Urinary bladder (tissue), 3 donors: ENCODE measurements at regions not wholly inside any gene's neighbourhood (a gene's known extent, or its start where the extent isn't known, plus 50 kb on each side); places are given as distances from the start of the nearest gene placed in this dataset.

Experiments used
- DNase-seq: peaks from one replicate; pipeline ENCODE4 v3.0.0-alpha.2; 2015; ENCODE audit errors: extremely low spot score
- H3K27ac ChIP-seq: one replicate; pipeline ENCODE4 v1.5.1; 2013; ENCODE audit warnings: low read depth, mild to moderate bottlenecking, moderate library complexity
- H3K36me3 ChIP-seq: one replicate; pipeline ENCODE4 v1.6.1; 2013; ENCODE audit warnings: mild to moderate bottlenecking, moderate library complexity; ENCODE audit not compliant: insufficient read depth
- H3K4me1 ChIP-seq: one replicate; pipeline ENCODE4 v1.6.1; 2013; ENCODE audit warnings: mild to moderate bottlenecking, moderate library complexity; ENCODE audit not compliant: insufficient read depth
- H3K4me3 ChIP-seq: one replicate; pipeline ENCODE4 v1.5.1; 2013; ENCODE audit warnings: low read depth, low read length
- WGBS: extraction: QIAGEN DNeasy Blood & Tissue Kit; methylation state at CpG from one replicate; pipeline ENCODE4 v1.1.7; 2013; 5-methylcytosine and 5-hydroxymethylcytosine counted together
- donor health status: healthy with polysubstance abuse.
- donor health status: healthy.

GRCh38 chr2:156647377-156648010 is 211.3 kb downstream of the GPD2 start:
- DNase-seq = no peak
- Histone ChIP-seq H3K36me3 (no peaks in the 10 kb centered on the region), H3K27ac (no peak overlapping the region), H3K4me1 (no peaks in the 10 kb centered on the region), H3K4me3 (no peak overlapping the region)
- 88% methylated on average over 6 of the region's 6 CpGs for WGBS

GRCh38 chr2:156648522-156648921 is 212.3 kb downstream of the GPD2 start:
- Histone ChIP-seq H3K27ac (no peak overlapping the region), H3K4me3 (no peak overlapping the region), H3K36me3 (no peaks in the 10 kb centered on the region), H3K4me1 (no peaks in the 10 kb centered on the region)
- no peak for DNase-seq

DNA sequence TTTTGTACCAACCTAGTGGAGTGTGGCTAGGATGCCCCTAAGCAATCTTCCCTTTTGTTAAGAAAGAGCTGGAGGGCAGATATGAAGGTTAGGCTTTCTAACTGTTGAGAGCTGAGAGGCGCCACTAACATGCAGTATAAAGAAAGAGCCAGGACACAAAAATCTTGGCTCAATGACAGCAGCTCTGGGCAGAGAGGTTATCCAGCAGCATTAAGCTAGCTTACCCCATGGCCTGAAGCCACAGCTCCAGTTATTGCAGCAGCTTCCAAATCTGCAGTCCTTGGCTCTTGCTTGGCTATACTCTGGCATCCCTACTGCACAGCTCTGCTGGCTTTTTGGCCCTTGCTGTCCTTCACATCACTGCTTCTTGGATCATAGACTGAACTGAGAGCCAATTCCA is 213.4 kb downstream of the GPD2 start:
- Histone ChIP-seq H3K4me3 (no peak overlapping the region), H3K36me3 (no peaks in the 10 kb centered on the region), H3K27ac (no peak overlapping the region), H3K4me1 (no peaks in the 10 kb centered on the region)
- 49% methylated on average over 1 of the region's 1 CpG for WGBS
- DNase-seq = no peak

DNA sequence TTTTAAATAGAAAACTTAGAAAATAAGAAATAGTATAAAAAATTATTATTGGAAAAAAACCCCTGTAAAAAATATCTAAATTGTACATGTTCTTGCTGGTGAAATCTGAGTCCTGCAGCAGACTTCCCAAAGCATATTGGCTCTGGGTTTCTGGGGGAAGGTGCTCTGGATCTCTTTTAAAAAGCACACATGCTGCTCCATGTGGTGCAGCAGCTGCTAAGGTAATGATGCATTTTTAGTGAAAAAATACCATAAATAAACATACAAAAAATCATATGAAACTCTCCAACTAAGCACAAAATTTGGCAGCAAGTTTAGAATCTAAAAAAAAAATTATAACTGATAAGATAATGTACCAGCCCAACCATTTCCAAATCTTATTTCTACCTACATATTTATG is 216.5 kb downstream of the GPD2 start:
- H3K4me1 ChIP-seq = no peaks in the 10 kb centered on the region
- no peak for DNase-seq
- no peak overlapping the region for H3K4me3 ChIP-seq
- H3K36me3 ChIP-seq = no peaks in the 10 kb centered on the region
- no peak overlapping the region for H3K27ac ChIP-seq

GRCh38 chr2:156653675-156654074 is 217.5 kb downstream of the GPD2 start:
- no peak overlapping the region for H3K27ac ChIP-seq
- H3K36me3 ChIP-seq = no peaks in the 10 kb centered on the region
- no peaks in the 10 kb centered on the region for H3K4me1 ChIP-seq
- no peak overlapping the region for H3K4me3 ChIP-seq
- no peak for DNase-seq

- WGBS = 93% methylated on average over 2 of the region's 2 CpGs
- no peaks in the 10 kb centered on the region for H3K4me1 ChIP-seq
- no peak for DNase-seq
- H3K36me3 ChIP-seq = no peaks in the 10 kb centered on the region
- no peak overlapping the region for H3K27ac ChIP-seq
- no peak overlapping the region for H3K4me3 ChIP-seq
Measured at GRCh38 chr2:156657809-156658208, 221.6 kb downstream of the GPD2 start.

- WGBS = 98% methylated on average over 3 of the region's 3 CpGs
- no peak overlapping the region for H3K4me3 ChIP-seq
- H3K36me3 ChIP-seq = no peaks in the 10 kb centered on the region
- no peaks in the 10 kb centered on the region for H3K4me1 ChIP-seq
- DNase-seq = no peak
- H3K27ac ChIP-seq = no peak overlapping the region
Measured at GRCh38 chr2:156659694-156660093, 223.5 kb downstream of the GPD2 start.

DNA sequence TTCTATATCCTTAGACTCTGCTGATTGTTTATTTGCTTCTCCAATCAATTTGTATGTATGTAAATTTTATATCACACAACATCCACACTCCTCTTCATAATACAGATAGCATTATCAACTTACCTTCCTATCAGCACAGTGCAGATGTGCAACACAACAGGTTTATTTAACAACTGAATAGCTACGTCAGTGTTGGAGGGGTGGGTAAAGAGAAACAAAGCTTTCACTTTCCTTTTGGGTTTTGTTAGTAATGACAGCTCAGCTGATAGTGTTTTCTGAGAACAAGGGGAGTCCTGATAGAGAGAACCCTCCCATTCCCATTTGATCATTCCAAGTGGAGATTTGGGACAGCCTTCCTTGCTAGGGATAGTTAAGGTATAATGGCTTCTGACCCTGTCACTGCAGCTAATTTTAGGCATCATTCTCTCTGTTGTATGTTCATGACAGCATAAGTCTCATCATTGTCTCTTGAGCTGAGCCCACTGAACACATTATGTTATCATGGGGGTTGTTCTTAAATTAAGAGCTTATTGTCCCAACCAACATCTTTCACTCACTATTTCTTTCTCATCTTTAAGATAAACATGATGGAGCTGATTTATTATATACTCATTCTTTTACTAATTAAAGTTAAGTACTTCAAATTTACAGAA is 227.7 kb downstream of the GPD2 start:
- H3K36me3 ChIP-seq = no peaks in the 10 kb centered on the region
- DNase-seq = no peak
- no peak overlapping the region for H3K4me3 ChIP-seq
- WGBS = 68% methylated on average over 1 of the region's 1 CpG
- no peak overlapping the region for H3K27ac ChIP-seq
- no peaks in the 10 kb centered on the region for H3K4me1 ChIP-seq

- H3K4me3 ChIP-seq = no peak overlapping the region
- no peak overlapping the region for H3K27ac ChIP-seq
- no peaks in the 10 kb centered on the region for H3K36me3 ChIP-seq
- H3K4me1 ChIP-seq = no peaks in the 10 kb centered on the region
- no peak for DNase-seq
- 89% methylated on average over 4 of the region's 4 CpGs for WGBS
Measured at GRCh38 chr2:156666130-156666785, 230.1 kb downstream of the GPD2 start.

GRCh38 chr2:156670104-156670503 is 233.9 kb downstream of the GPD2 start:
- Histone ChIP-seq H3K4me3 (no peak overlapping the region), H3K4me1 (no peaks in the 10 kb centered on the region), H3K36me3 (no peaks in the 10 kb centered on the region), H3K27ac (no peak overlapping the region)
- DNase-seq = no peak
- WGBS = 91% methylated on average over 2 of the region's 2 CpGs

- Histone ChIP-seq H3K36me3 (no peaks in the 10 kb centered on the region), H3K27ac (no peak overlapping the region), H3K4me1 (no peaks in the 10 kb centered on the region), H3K4me3 (no peak overlapping the region)
- WGBS = 58% methylated on average over 6 of the region's 6 CpGs
- no peak for DNase-seq
Measured at GRCh38 chr2:156671706-156672361, 235.7 kb downstream of the GPD2 start.

- H3K4me1 ChIP-seq = no peaks in the 10 kb centered on the region
- H3K36me3 ChIP-seq = no peaks in the 10 kb centered on the region
- H3K27ac ChIP-seq = no peak overlapping the region
- WGBS = 70% methylated on average over 7 of the region's 7 CpGs
- H3K4me3 ChIP-seq = no peak overlapping the region
- no peak for DNase-seq
Measured at GRCh38 chr2:156672556-156673332, 236.6 kb downstream of the GPD2 start.

DNA sequence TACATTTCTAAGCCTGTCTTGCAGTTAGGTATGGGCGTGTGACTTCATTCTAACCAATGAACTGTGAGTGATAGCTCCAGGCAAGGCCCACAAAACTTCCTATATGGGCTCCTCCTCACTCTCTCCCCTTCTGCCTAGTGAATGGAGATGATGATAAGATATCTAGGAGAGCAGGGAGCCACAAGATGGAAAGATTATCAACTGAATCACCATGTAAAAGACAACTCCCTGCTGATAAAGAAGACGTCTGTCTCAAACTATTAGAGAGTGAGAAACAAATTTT is 237.1 kb downstream of the GPD2 start:
- H3K27ac ChIP-seq = no peak overlapping the region

GRCh38 chr2:156673981-156674380 is 237.8 kb downstream of the GPD2 start:
- no peak overlapping the region for H3K27ac ChIP-seq
- no peaks in the 10 kb centered on the region for H3K36me3 ChIP-seq
- no peak for DNase-seq
- 75% methylated on average over 2 of the region's 2 CpGs for WGBS
- no peak overlapping the region for H3K4me3 ChIP-seq
- H3K4me1 ChIP-seq = no peaks in the 10 kb centered on the region

More for the DNA sequence above, 237.1 kb downstream of the GPD2 start:
- Histone ChIP-seq H3K36me3 (no peaks in the 10 kb centered on the region), H3K4me3 (no peak overlapping the region), H3K4me1 (no peaks in the 10 kb centered on the region)
- no peak for DNase-seq
- WGBS = 62% methylated on average over 2 of the region's 2 CpGs
